ENCODE measurements at regions not wholly inside any gene's neighbourhood (a gene's known extent, or its start where the extent isn't known, plus 50 kb on each side); places are given as distances from the start of the nearest gene placed in this dataset.

DNA sequence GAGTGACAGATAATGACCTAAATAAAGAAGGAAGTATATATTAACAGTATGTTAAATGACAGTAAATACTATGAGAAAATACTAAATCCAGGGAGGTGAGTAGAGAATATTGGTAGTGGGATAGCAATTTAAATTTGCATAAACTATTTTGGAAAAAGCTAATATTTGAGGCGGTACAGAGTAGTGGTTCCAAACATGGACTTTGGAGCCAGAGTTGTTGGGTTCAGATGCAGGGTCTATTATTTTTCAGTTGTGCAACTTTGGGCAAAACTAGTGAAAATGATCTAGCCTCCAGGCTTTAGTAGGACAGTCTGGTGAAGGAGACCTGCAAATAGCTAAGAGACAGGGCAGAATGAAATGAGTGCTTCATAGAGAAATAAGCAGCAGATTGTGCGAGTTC is 84.8 kb upstream of the SOX3 start:
- Histone ChIP-seq H3K9me3 (ENCODE audit: control insufficient read depth in 4 of 4, insufficient read depth in 3 of 4, low read length in 3 of 4) (no peaks in the 10 kb centered on the region), H3K9ac (ENCODE audit: insufficient read depth in 1 of 2, low read length in 2 of 2) (no peak overlapping the region), H3K4me1 (ENCODE audit: control insufficient read depth in 5 of 5, insufficient read depth in 5 of 5, low read length in 5 of 5) (no peaks in the 10 kb centered on the region), H3K27ac (ENCODE audit: low read depth in 1 of 2, low read length in 1 of 2) (no peak overlapping the region), H3K4me3 (no peak overlapping the region), H3K36me3 (ENCODE audit: control insufficient read depth in 4 of 4, insufficient read depth in 4 of 4, low read length in 4 of 4) (no peaks in the 10 kb centered on the region), H3K27me3 (ENCODE audit: control insufficient read depth in 3 of 3, insufficient read depth in 3 of 3, low read length in 2 of 3) (peaks cover 0 to 4% (median 2%) of the 10 kb centered on the region in 3 donors)
- WGBS, 2 donors, result 81 to 84% methylated on average over 2 of the region's 2 CpGs
- no peak for ATAC-seq (ENCODE audit: insufficient read depth, low FRiP score)
- no peak for DNase-seq
- TF ChIP-seq, protein P1, sequence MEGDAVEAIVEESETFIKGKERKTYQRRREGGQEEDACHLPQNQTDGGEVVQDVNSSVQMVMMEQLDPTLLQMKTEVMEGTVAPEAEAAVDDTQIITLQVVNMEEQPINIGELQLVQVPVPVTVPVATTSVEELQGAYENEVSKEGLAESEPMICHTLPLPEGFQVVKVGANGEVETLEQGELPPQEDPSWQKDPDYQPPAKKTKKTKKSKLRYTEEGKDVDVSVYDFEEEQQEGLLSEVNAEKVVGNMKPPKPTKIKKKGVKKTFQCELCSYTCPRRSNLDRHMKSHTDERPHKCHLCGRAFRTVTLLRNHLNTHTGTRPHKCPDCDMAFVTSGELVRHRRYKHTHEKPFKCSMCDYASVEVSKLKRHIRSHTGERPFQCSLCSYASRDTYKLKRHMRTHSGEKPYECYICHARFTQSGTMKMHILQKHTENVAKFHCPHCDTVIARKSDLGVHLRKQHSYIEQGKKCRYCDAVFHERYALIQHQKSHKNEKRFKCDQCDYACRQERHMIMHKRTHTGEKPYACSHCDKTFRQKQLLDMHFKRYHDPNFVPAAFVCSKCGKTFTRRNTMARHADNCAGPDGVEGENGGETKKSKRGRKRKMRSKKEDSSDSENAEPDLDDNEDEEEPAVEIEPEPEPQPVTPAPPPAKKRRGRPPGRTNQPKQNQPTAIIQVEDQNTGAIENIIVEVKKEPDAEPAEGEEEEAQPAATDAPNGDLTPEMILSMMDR (IDR thresholded peaks at IDR 0.05; ENCODE audit: control extremely low read depth, extremely low read depth), result no peak

DNA sequence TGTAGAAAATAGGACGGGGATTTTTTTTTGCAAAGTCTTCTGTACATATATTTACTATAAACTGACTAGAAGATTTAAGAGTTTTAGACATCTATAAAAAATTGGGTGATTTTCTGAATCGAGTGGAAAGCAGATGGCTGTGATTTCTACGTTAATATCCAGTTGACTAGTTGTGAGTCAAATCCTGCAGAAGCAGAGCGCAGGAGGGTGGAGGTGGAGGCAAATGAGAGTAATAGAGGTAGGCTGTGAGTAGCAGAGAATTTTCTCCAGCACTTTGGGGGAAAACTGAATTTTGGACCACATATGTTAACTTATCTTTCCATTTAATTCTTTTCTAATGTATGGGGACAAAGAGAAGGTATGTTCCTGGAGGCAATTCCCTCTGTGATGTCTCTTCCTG is 82.1 kb upstream of the SOX3 start:
- ATAC-seq (ENCODE audit: insufficient read depth, low FRiP score), result no peak
- H3K4me1 ChIP-seq (ENCODE audit: control insufficient read depth in 5 of 5, insufficient read depth in 5 of 5, low read length in 5 of 5), result no peaks in the 10 kb centered on the region
- H3K4me3 ChIP-seq, result no peak overlapping the region
- peaks cover 0 to 2% (median 2%) of the 10 kb centered on the region in 3 donors for H3K27me3 ChIP-seq (ENCODE audit: control insufficient read depth in 3 of 3, insufficient read depth in 3 of 3, low read length in 2 of 3)
- 81 to 84% methylated on average over 4 of the region's 4 CpGs for WGBS, 2 donors
- no peaks in the 10 kb centered on the region for H3K9me3 ChIP-seq (ENCODE audit: control insufficient read depth in 4 of 4, insufficient read depth in 3 of 4, low read length in 3 of 4)
- DNase-seq, result no peak
- no peak overlapping the region for H3K27ac ChIP-seq (ENCODE audit: low read depth in 1 of 2, low read length in 1 of 2)
- no peak overlapping the region for H3K9ac ChIP-seq (ENCODE audit: insufficient read depth in 1 of 2, low read length in 2 of 2)
- TF ChIP-seq, protein P1 (IDR thresholded peaks at IDR 0.05; ENCODE audit: control extremely low read depth, extremely low read depth), result no peak
- H3K36me3 ChIP-seq (ENCODE audit: control insufficient read depth in 4 of 4, insufficient read depth in 4 of 4, low read length in 4 of 4), result no peaks in the 10 kb centered on the region

DNA sequence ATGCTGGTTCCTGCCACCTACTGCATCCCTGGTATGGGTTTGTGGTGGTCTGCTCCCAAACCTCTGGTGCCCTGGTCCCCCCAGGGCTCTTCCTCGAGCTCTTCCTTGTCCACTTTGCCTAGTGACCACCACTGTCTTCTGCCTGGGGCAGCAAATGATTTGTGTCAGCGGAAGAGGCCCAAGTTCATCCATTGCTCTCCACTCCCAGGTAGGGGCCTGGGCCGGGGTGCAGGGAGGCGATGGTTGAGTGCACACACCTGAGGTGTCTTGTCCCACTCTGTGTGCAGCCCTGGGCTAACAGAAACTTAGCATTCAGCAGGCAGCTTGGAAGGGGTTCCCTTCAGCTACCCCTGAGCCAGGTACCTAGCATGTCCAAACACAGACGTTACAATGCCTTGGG is 75.6 kb upstream of the SOX3 start:
- DNase-seq, result no peak
- H3K4me3 ChIP-seq, result no peak overlapping the region
- H3K36me3 ChIP-seq (ENCODE audit: control insufficient read depth in 4 of 4, insufficient read depth in 4 of 4, low read length in 4 of 4), result no peaks in the 10 kb centered on the region
- TF ChIP-seq, protein P1 (IDR thresholded peaks at IDR 0.05; ENCODE audit: control extremely low read depth, extremely low read depth), result no peak
- no peak overlapping the region for H3K27ac ChIP-seq (ENCODE audit: low read depth in 1 of 2, low read length in 1 of 2)
- no peaks in the 10 kb centered on the region for H3K4me1 ChIP-seq (ENCODE audit: control insufficient read depth in 5 of 5, insufficient read depth in 5 of 5, low read length in 5 of 5)
- H3K27me3 ChIP-seq (ENCODE audit: control insufficient read depth in 3 of 3, insufficient read depth in 3 of 3, low read length in 2 of 3), result no peaks in the 10 kb centered on the region
- H3K9ac ChIP-seq (ENCODE audit: insufficient read depth in 1 of 2, low read length in 2 of 2), result no peak overlapping the region
- H3K9me3 ChIP-seq (ENCODE audit: control insufficient read depth in 4 of 4, insufficient read depth in 3 of 4, low read length in 3 of 4), result no peaks in the 10 kb centered on the region
- no peak for ATAC-seq (ENCODE audit: insufficient read depth, low FRiP score)
- 64 to 79% methylated on average over 4 to 5 of the region's 5 CpGs for whole genome bisulfite sequencing, 2 donors

DNA sequence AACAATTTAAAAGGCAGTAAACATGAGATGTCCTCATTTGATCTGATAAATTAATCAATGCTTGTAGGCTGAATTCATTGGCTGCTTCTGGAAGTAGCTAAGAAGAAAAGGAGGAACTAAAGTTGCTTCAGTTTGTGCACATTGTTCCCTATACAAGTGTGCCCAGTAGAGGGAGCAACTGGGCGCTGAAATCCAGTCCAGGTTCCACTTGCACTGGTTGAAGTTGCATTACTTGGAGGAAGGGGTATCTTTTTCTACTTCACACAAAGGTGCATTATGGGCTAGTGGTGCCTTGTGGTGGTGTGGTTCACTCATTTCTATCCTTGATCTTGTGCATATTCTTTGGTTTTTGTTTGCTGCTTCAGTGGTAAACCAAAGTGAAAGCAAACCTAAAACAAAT is 67.9 kb upstream of the SOX3 start:
- WGBS, 2 donors, result 2 to 7% methylated on average over 1 of the region's 1 CpG

More for the DNA sequence above, 67.9 kb upstream of the SOX3 start:
- ATAC-seq (ENCODE audit: insufficient read depth, low FRiP score) (no peak), DNase-seq (peak; percentile 14 to 53 (median 25))
- TF ChIP-seq, protein P1 (IDR thresholded peaks at IDR 0.05; ENCODE audit: control extremely low read depth, extremely low read depth), result no peak
- H3K4me3 ChIP-seq, result no peak overlapping the region
- no peak overlapping the region for H3K9ac ChIP-seq (ENCODE audit: insufficient read depth in 1 of 2, low read length in 2 of 2)
- H3K27ac ChIP-seq (ENCODE audit: low read depth in 1 of 2, low read length in 1 of 2), result no peak overlapping the region
- no peaks in the 10 kb centered on the region for H3K4me1 ChIP-seq (ENCODE audit: control insufficient read depth in 5 of 5, insufficient read depth in 5 of 5, low read length in 5 of 5)
- no peaks in the 10 kb centered on the region for H3K36me3 ChIP-seq (ENCODE audit: control insufficient read depth in 4 of 4, insufficient read depth in 4 of 4, low read length in 4 of 4)
- no peaks in the 10 kb centered on the region for H3K9me3 ChIP-seq (ENCODE audit: control insufficient read depth in 4 of 4, insufficient read depth in 3 of 4, low read length in 3 of 4)
- peaks cover 0 to 2% (median 0%) of the 10 kb centered on the region in 3 donors for H3K27me3 ChIP-seq (ENCODE audit: control insufficient read depth in 3 of 3, insufficient read depth in 3 of 3, low read length in 2 of 3)
